ENCODE measurements at regions not wholly inside any gene's neighbourhood (a gene's known extent, or its start where the extent isn't known, plus 50 kb on each side); places are given as distances from the start of the nearest gene placed in this dataset.

DNA sequence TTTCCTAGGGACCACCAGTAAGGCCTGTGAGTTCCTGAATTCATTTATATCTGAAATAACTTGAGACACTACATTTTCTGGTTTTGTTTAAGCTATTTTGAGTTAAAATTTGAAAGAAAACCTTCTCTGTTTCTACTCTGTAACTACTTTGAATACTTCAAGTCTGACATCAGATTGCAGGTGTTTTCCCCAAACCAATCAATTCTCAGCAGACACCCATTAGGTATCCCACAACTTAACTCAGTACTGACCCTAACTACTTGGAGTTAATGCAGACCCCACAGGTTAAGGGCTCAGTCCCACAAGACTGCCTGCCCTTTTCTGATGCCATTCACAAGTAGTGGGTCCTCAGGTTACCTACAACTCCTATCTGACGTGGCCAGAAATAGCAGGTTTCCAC, 1100.0 kb upstream of the SLIT2 start:
- Histone ChIP-seq H3K27me3 (replicated peaks; ENCODE audit: control insufficient read depth, insufficient read depth, low read length, poor library complexity, severe bottlenecking) (no peaks in the 10 kb centered on the region), H3K36me3 (ENCODE audit: control insufficient read depth, insufficient read depth, low read length) (no peaks in the 10 kb centered on the region), H3K27ac (ENCODE audit: insufficient read depth, low read length, poor library complexity, severe bottlenecking) (no peak overlapping the region), H3K4me1 (ENCODE audit: control insufficient read depth, insufficient read depth, low read length, poor library complexity, severe bottlenecking) (no peaks in the 10 kb centered on the region), H3K4me3 (ENCODE audit: insufficient read depth, low read depth, low read length, poor library complexity, severe bottlenecking) (no peak overlapping the region), H3K9me3 (ENCODE audit: control insufficient read depth, low read length) (no peaks in the 10 kb centered on the region)
- DNase-seq, result no peak

- Histone ChIP-seq H3K4me3 (ENCODE audit: insufficient read depth, low read depth, low read length, poor library complexity, severe bottlenecking) (no peak overlapping the region), H3K27ac (ENCODE audit: insufficient read depth, low read length, poor library complexity, severe bottlenecking) (no peak overlapping the region), H3K36me3 (ENCODE audit: control insufficient read depth, insufficient read depth, low read length) (no peaks in the 10 kb centered on the region), H3K4me1 (ENCODE audit: control insufficient read depth, insufficient read depth, low read length, poor library complexity, severe bottlenecking) (no peaks in the 10 kb centered on the region), H3K27me3 (replicated peaks; ENCODE audit: control insufficient read depth, insufficient read depth, low read length, poor library complexity, severe bottlenecking) (no peaks in the 10 kb centered on the region), H3K9me3 (ENCODE audit: control insufficient read depth, low read length) (no peaks in the 10 kb centered on the region)
- DNase-seq, result no peak
These were observed 1105.7 kb upstream of the SLIT2 start for GRCh38 chr4:19146038-19146437.

DNA sequence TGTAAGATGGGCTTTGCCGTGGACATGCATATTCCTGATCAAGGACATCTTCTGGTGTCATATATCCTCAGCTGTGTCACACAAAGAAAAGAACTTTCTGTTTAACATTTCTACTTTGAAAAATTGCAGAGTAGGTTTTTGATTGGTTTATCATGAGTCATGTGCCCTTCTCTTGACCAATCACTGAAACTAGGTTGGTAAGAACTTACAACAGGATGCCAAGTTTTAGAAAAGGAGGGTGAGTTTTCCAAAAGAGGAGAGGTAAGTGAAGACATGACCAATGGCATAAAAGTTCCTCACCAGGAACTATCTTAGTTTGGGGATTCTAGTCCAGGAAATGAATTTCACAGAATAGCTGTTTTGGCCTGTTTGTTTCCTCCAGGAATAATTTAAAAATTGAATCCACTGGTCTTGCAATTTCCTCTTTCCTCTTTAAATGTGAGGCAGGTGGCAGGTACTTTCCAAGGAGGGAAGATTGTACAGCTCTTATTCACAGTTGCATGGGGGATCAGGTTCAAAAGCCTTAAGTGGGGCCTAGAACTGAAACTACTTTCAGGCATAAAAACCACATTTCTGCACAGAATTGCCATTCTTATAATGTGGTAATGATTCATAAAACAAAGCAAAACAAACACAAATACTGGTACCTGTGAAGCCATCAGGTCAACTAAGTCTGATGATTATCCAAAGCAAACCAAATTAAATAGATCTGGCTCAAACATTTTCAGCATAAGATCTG, 1114.5 kb upstream of the LCORL start:
- Histone ChIP-seq H3K4me1 (ENCODE audit: control insufficient read depth, insufficient read depth, low read length, poor library complexity, severe bottlenecking) (no peaks in the 10 kb centered on the region), H3K27ac (ENCODE audit: insufficient read depth, low read length, poor library complexity, severe bottlenecking) (no peak overlapping the region), H3K27me3 (replicated peaks; ENCODE audit: control insufficient read depth, insufficient read depth, low read length, poor library complexity, severe bottlenecking) (no peaks in the 10 kb centered on the region), H3K36me3 (ENCODE audit: control insufficient read depth, insufficient read depth, low read length) (no peaks in the 10 kb centered on the region), H3K4me3 (ENCODE audit: insufficient read depth, low read depth, low read length, poor library complexity, severe bottlenecking) (no peak overlapping the region), H3K9me3 (ENCODE audit: control insufficient read depth, low read length) (no peaks in the 10 kb centered on the region)
- DNase-seq, result no peak

DNA sequence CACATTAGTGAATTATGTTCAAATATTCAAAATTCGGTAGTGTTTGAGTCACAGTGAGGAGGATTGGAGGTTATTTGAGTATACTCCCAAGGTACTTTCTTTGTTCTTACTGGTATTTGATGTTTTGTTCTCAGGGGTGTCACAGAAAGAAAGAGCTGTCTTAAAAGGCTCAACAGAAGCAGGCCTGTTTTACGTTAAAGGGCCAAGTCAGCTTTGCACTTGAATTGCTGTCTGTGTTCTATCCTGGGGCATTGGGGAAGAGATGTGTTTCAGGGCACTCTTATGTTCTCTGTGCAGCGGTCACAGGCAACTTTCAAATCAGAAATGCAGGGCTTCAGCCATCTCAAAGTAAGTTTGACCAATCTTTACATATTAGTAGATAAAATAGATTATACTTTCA, 1113.1 kb upstream of the LCORL start:
- Histone ChIP-seq H3K36me3 (ENCODE audit: control insufficient read depth, insufficient read depth, low read length) (no peaks in the 10 kb centered on the region), H3K9me3 (ENCODE audit: control insufficient read depth, low read length) (no peaks in the 10 kb centered on the region), H3K4me1 (ENCODE audit: control insufficient read depth, insufficient read depth, low read length, poor library complexity, severe bottlenecking) (no peaks in the 10 kb centered on the region), H3K4me3 (ENCODE audit: insufficient read depth, low read depth, low read length, poor library complexity, severe bottlenecking) (no peak overlapping the region), H3K27me3 (replicated peaks; ENCODE audit: control insufficient read depth, insufficient read depth, low read length, poor library complexity, severe bottlenecking) (no peaks in the 10 kb centered on the region), H3K27ac (ENCODE audit: insufficient read depth, low read length, poor library complexity, severe bottlenecking) (no peak overlapping the region)
- no peak for DNase-seq

DNA sequence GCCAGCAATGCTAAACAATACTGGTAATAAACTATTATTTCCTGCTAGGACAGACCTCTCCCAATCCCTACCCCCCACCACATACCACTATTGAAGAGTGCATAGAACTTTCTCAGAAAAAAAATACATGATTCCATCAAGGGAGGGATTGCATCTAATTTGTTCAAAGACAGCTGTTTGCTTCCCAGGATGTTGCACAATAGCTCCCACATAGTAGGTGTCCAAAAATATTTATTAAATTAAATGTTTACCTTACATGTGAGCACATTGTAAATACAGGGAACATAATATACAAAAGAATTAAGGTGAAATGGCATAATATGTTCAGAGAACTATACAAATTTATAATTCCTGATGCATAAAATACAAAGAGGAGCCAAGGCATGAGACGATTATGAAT, 1111.8 kb upstream of the LCORL start:
- Histone ChIP-seq H3K4me1 (ENCODE audit: control insufficient read depth, insufficient read depth, low read length, poor library complexity, severe bottlenecking) (no peaks in the 10 kb centered on the region), H3K9me3 (ENCODE audit: control insufficient read depth, low read length) (no peaks in the 10 kb centered on the region)
- DNase-seq, result no peak

GRCh38 chr4:19130866-19131265, 1109.3 kb upstream of the LCORL start:
- H3K9me3 ChIP-seq (ENCODE audit: control insufficient read depth, low read length), result no peaks in the 10 kb centered on the region
- DNase-seq, result no peak
- no peak overlapping the region for H3K4me3 ChIP-seq (ENCODE audit: insufficient read depth, low read depth, low read length, poor library complexity, severe bottlenecking)
- H3K4me1 ChIP-seq (ENCODE audit: control insufficient read depth, insufficient read depth, low read length, poor library complexity, severe bottlenecking), result no peaks in the 10 kb centered on the region
- no peaks in the 10 kb centered on the region for H3K27me3 ChIP-seq (replicated peaks; ENCODE audit: control insufficient read depth, insufficient read depth, low read length, poor library complexity, severe bottlenecking)
- H3K27ac ChIP-seq (ENCODE audit: insufficient read depth, low read length, poor library complexity, severe bottlenecking), result no peak overlapping the region
- H3K36me3 ChIP-seq (ENCODE audit: control insufficient read depth, insufficient read depth, low read length), result no peaks in the 10 kb centered on the region

More for the DNA sequence above, 1111.8 kb upstream of the LCORL start:
- Histone ChIP-seq H3K4me3 (ENCODE audit: insufficient read depth, low read depth, low read length, poor library complexity, severe bottlenecking) (no peak overlapping the region), H3K36me3 (ENCODE audit: control insufficient read depth, insufficient read depth, low read length) (no peaks in the 10 kb centered on the region), H3K27ac (ENCODE audit: insufficient read depth, low read length, poor library complexity, severe bottlenecking) (no peak overlapping the region), H3K27me3 (replicated peaks; ENCODE audit: control insufficient read depth, insufficient read depth, low read length, poor library complexity, severe bottlenecking) (no peaks in the 10 kb centered on the region)

- H3K4me3 ChIP-seq (ENCODE audit: insufficient read depth, low read depth, low read length, poor library complexity, severe bottlenecking), result no peak overlapping the region
- H3K4me1 ChIP-seq (ENCODE audit: control insufficient read depth, insufficient read depth, low read length, poor library complexity, severe bottlenecking), result no peaks in the 10 kb centered on the region
- H3K9me3 ChIP-seq (ENCODE audit: control insufficient read depth, low read length), result no peaks in the 10 kb centered on the region
- no peaks in the 10 kb centered on the region for H3K36me3 ChIP-seq (ENCODE audit: control insufficient read depth, insufficient read depth, low read length)
- H3K27me3 ChIP-seq (replicated peaks; ENCODE audit: control insufficient read depth, insufficient read depth, low read length, poor library complexity, severe bottlenecking), result no peaks in the 10 kb centered on the region
- no peak overlapping the region for H3K27ac ChIP-seq (ENCODE audit: insufficient read depth, low read length, poor library complexity, severe bottlenecking)
- no peak for DNase-seq
These were observed 1106.6 kb upstream of the LCORL start for GRCh38 chr4:19128176-19128575.

- Histone ChIP-seq H3K36me3 (ENCODE audit: control insufficient read depth, insufficient read depth, low read length) (no peaks in the 10 kb centered on the region), H3K4me3 (ENCODE audit: insufficient read depth, low read depth, low read length, poor library complexity, severe bottlenecking) (no peak overlapping the region), H3K27ac (ENCODE audit: insufficient read depth, low read length, poor library complexity, severe bottlenecking) (no peak overlapping the region), H3K9me3 (ENCODE audit: control insufficient read depth, low read length) (no peaks in the 10 kb centered on the region), H3K4me1 (ENCODE audit: control insufficient read depth, insufficient read depth, low read length, poor library complexity, severe bottlenecking) (no peaks in the 10 kb centered on the region), H3K27me3 (replicated peaks; ENCODE audit: control insufficient read depth, insufficient read depth, low read length, poor library complexity, severe bottlenecking) (no peaks in the 10 kb centered on the region)
- no peak for DNase-seq
These were observed 1105.3 kb upstream of the LCORL start for GRCh38 chr4:19126903-19127302.

- no peaks in the 10 kb centered on the region for H3K4me1 ChIP-seq (ENCODE audit: control insufficient read depth, insufficient read depth, low read length, poor library complexity, severe bottlenecking)
- H3K36me3 ChIP-seq (ENCODE audit: control insufficient read depth, insufficient read depth, low read length), result no peaks in the 10 kb centered on the region
- DNase-seq, result no peak
- no peaks in the 10 kb centered on the region for H3K9me3 ChIP-seq (ENCODE audit: control insufficient read depth, low read length)
- no peak overlapping the region for H3K27ac ChIP-seq (ENCODE audit: insufficient read depth, low read length, poor library complexity, severe bottlenecking)
- H3K27me3 ChIP-seq (replicated peaks; ENCODE audit: control insufficient read depth, insufficient read depth, low read length, poor library complexity, severe bottlenecking), result no peaks in the 10 kb centered on the region
- no peak overlapping the region for H3K4me3 ChIP-seq (ENCODE audit: insufficient read depth, low read depth, low read length, poor library complexity, severe bottlenecking)
These were observed 1102.1 kb upstream of the LCORL start for GRCh38 chr4:19123681-19124080.

DNA sequence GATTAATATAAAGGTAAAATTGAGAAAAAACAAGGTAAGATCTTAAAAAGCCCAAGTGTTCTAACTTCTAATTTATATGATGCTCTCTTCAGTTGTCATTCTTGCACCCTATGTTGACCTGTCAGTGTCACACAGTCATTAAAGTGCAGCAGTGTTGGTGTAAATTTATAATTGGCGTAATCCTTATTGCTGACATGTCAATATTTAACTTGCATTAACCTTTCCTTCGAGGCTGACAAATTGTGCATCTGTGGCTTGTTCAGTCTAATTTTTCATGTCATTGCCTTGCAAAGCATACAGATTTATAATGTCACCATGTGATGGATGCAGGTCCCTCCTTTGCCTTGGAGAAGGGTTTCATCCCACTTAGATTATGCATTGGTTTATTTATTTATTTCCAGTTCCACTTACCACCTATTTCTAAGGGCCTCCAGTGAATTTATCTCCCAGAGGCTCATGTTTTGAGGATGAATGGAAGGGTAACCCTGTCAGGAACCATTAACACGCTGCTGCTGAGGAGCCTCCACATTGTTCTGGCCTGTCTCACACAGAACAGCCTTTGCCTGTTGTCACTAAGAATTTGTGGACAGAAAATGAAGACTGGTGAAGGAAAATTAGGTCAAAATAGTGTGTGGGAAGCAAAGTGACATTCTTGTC, 1098.5 kb upstream of the LCORL start:
- DNase-seq, result no peak
- Histone ChIP-seq H3K4me3 (ENCODE audit: insufficient read depth, low read depth, low read length, poor library complexity, severe bottlenecking) (no peak overlapping the region), H3K36me3 (ENCODE audit: control insufficient read depth, insufficient read depth, low read length) (no peaks in the 10 kb centered on the region), H3K9me3 (ENCODE audit: control insufficient read depth, low read length) (no peaks in the 10 kb centered on the region), H3K4me1 (ENCODE audit: control insufficient read depth, insufficient read depth, low read length, poor library complexity, severe bottlenecking) (no peaks in the 10 kb centered on the region), H3K27ac (ENCODE audit: insufficient read depth, low read length, poor library complexity, severe bottlenecking) (no peak overlapping the region), H3K27me3 (replicated peaks; ENCODE audit: control insufficient read depth, insufficient read depth, low read length, poor library complexity, severe bottlenecking) (no peaks in the 10 kb centered on the region)
